IPS DF 19.7 (cell line): ENCODE measurements at regions not wholly inside any gene's neighbourhood (a gene's known extent, or its start where the extent isn't known, plus 50 kb on each side); places are given as distances from the start of the nearest gene placed in this dataset.

Source experiments
- DNase-seq: peaks from one replicate; pipeline ENCODE4 v3.0.0-alpha.2; 2013; ENCODE audit warnings: low read depth, low spot score

- no peak for DNase-seq
These were observed 182.6 kb downstream of the TRPC6 start for GRCh38 chr11:101401245-101401644.

- no peak for DNase-seq
These were observed 185.8 kb downstream of the TRPC6 start for GRCh38 chr11:101397979-101398378.

GRCh38 chr11:101390539-101390938 is 193.3 kb downstream of the TRPC6 start:
- no peak for DNase-seq

- DNase-seq: no peak
These were observed 214.0 kb downstream of the TRPC6 start for GRCh38 chr11:101369835-101370234.

- no peak for DNase-seq
These were observed 220.0 kb downstream of the TRPC6 start for GRCh38 chr11:101363706-101364275.

- no peak for DNase-seq
These were observed 221.2 kb downstream of the TRPC6 start for GRCh38 chr11:101362643-101363042.

- DNase-seq: no peak
These were observed 226.0 kb downstream of the TRPC6 start for GRCh38 chr11:101357771-101358170.

GRCh38 chr11:101354801-101355200 is 225.2 kb upstream of the PGR start:
- DNase-seq: no peak

GRCh38 chr11:101348786-101349185 is 219.2 kb upstream of the PGR start:
- DNase-seq: no peak

GRCh38 chr11:101346591-101346990 is 217.0 kb upstream of the PGR start:
- DNase-seq: no peak

- no peak for DNase-seq
These were observed 216.3 kb upstream of the PGR start for GRCh38 chr11:101345891-101346290.

- no peak for DNase-seq
These were observed 212.7 kb upstream of the PGR start for GRCh38 chr11:101342307-101342706.

- DNase-seq: no peak
These were observed 212.0 kb upstream of the PGR start for GRCh38 chr11:101341578-101341977.

GRCh38 chr11:101336858-101337257 is 207.2 kb upstream of the PGR start:
- DNase-seq: peak; percentile 3

GRCh38 chr11:101336155-101336554 is 206.5 kb upstream of the PGR start:
- DNase-seq: no peak

GRCh38 chr11:101334581-101334980 is 205.0 kb upstream of the PGR start:
- DNase-seq: no peak

- no peak for DNase-seq
These were observed 201.8 kb upstream of the PGR start for GRCh38 chr11:101331411-101331810.

GRCh38 chr11:101327908-101328307 is 198.3 kb upstream of the PGR start:
- DNase-seq: no peak

- DNase-seq: no peak
These were observed 196.5 kb upstream of the PGR start for GRCh38 chr11:101326141-101326540.

GRCh38 chr11:101323997-101324396 is 194.4 kb upstream of the PGR start:
- DNase-seq: no peak

GRCh38 chr11:101321222-101321621 is 191.6 kb upstream of the PGR start:
- DNase-seq: peak; percentile 17

GRCh38 chr11:101306721-101307120 is 177.1 kb upstream of the PGR start:
- no peak for DNase-seq

- no peak for DNase-seq
These were observed 175.9 kb upstream of the PGR start for GRCh38 chr11:101305496-101305895.

GRCh38 chr11:101299210-101299609 is 169.6 kb upstream of the PGR start:
- DNase-seq: no peak
